ENCODE measurements at regions not wholly inside any gene's neighbourhood (a gene's known extent, or its start where the extent isn't known, plus 50 kb on each side); places are given as distances from the start of the nearest gene placed in this dataset.

DNA sequence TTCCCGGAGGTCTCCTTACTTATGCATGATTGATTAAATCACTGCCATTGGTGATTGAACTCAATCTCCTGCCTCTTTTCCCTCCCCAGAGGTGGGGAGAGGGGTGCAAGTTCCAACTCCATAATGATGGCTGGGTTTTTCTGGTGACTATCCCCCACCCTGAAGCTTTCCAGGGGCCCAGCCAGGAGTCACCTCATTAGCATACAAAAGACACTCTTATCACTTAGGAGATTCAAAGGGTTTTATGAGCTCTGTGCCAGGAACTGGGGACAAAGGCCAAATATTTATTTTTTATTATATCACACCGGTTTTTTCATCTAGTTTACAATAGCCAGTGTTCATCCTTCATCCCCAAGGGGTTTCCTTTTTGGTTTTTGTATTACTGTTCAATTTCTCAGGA lies 300.7 kb downstream of the ETNK1 start:
- no peak for TF ChIP-seq CTCF (IDR thresholded peaks at IDR 0.05)
- TF ChIP-seq POLR2A (IDR thresholded peaks at IDR 0.05), result no peak

Data from breast epithelium (tissue), 3 donors.